KMS-11 (cell line): ENCODE measurements at regions not wholly inside any gene's neighbourhood (a gene's known extent, or its start where the extent isn't known, plus 50 kb on each side); places are given as distances from the start of the nearest gene placed in this dataset.

Source experiments
- H2AFZ ChIP-seq: fragments of 200-600 bp; sonication (generic); 2 replicates; pipeline ENCODE4 v1.6.1; 2016; ENCODE audit warnings: antibody characterized with exemption, mixed run types, low read depth
- H3K27ac ChIP-seq: fragments of 200-600 bp; sonication (generic); 2 replicates; pipeline ENCODE4 v1.6.1; 2016; ENCODE audit warnings: mild to moderate bottlenecking, mixed run types
- H3K27me3 ChIP-seq: fragments of 200-600 bp; sonication (generic); 2 replicates; pipeline ENCODE4 v1.6.1; 2017; ENCODE audit warnings: mild to moderate bottlenecking, low read depth, mixed run types, moderate library complexity; ENCODE audit not compliant: insufficient read depth
- H3K36me3 ChIP-seq: fragments of 200-600 bp; sonication (generic); 2 replicates; pipeline ENCODE4 v1.6.1; 2017; ENCODE audit warnings: mild to moderate bottlenecking, mixed run types; ENCODE audit not compliant: insufficient read depth
- H3K4me1 ChIP-seq: fragments of 200-600 bp; sonication (generic); 2 replicates; pipeline ENCODE4 v1.6.1; 2016; ENCODE audit warnings: mild to moderate bottlenecking, low read depth, mixed run types; ENCODE audit not compliant: poor library complexity, severe bottlenecking
- H3K4me2 ChIP-seq: fragments of 200-600 bp; sonication (generic); 2 replicates; pipeline ENCODE4 v1.7.0; 2016; ENCODE audit warnings: mild to moderate bottlenecking, mixed run types
- H3K4me3 ChIP-seq: fragments of 200-600 bp; sonication (generic); IDR thresholded peaks from 2 replicates; pipeline ENCODE4 v1.6.1; 2017; ENCODE audit warnings: low read depth, low read length, mixed read lengths; ENCODE audit not compliant: insufficient read depth
- H3K79me2 ChIP-seq: fragments of 200-600 bp; sonication (generic); 2 replicates; pipeline ENCODE4 v1.6.1; 2016; ENCODE audit warnings: low read depth, mixed run types; ENCODE audit not compliant: insufficient read depth
- H3K9ac ChIP-seq: fragments of 200-600 bp; sonication (generic); 2 replicates; pipeline ENCODE4 v1.6.1; 2016; ENCODE audit warnings: mild to moderate bottlenecking, mixed run types
- H4K20me1 ChIP-seq: fragments of 200-600 bp; sonication (generic); 2 replicates; pipeline ENCODE4 v1.6.1; 2016; ENCODE audit warnings: mild to moderate bottlenecking, mixed run types; ENCODE audit not compliant: insufficient read depth
- TF ChIP-seq, protein P1 (sequence below): fragments of 200-600 bp; sonication (generic); conservative IDR thresholded peaks from 2 replicates; pipeline ENCODE4 v1.6.1; 2017; ENCODE audit warnings: low read depth, mild to moderate bottlenecking, antibody characterized with exemption, low read length, moderate library complexity, mixed read lengths

DNA sequence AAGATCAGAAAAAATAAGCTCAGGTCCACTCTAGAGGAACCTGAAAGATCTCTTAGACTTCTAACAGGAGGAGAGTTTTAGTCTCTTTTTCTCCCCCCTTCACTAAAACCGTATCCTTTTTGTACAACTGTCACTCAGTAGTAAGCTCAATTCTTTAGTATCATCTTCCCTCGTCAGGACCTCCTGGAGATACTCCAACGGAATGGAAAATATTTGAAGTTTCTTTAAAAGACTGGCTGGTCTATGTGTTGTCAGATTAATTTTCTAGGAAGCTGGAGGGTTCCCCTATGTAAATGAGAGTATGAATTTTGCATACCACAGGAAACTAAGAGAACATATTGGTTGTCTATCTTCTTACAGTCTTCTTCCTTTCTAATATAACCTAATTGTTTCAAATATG is 747.7 kb upstream of the CBLB start:
- H3K27ac ChIP-seq = no peak overlapping the region
- TF ChIP-seq, protein P1, sequence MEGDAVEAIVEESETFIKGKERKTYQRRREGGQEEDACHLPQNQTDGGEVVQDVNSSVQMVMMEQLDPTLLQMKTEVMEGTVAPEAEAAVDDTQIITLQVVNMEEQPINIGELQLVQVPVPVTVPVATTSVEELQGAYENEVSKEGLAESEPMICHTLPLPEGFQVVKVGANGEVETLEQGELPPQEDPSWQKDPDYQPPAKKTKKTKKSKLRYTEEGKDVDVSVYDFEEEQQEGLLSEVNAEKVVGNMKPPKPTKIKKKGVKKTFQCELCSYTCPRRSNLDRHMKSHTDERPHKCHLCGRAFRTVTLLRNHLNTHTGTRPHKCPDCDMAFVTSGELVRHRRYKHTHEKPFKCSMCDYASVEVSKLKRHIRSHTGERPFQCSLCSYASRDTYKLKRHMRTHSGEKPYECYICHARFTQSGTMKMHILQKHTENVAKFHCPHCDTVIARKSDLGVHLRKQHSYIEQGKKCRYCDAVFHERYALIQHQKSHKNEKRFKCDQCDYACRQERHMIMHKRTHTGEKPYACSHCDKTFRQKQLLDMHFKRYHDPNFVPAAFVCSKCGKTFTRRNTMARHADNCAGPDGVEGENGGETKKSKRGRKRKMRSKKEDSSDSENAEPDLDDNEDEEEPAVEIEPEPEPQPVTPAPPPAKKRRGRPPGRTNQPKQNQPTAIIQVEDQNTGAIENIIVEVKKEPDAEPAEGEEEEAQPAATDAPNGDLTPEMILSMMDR = no peak
- H3K27me3 ChIP-seq = no peaks in the 10 kb centered on the region
- H3K4me2 ChIP-seq = no peak overlapping the region
- H3K9ac ChIP-seq = no peak overlapping the region
- H3K4me1 ChIP-seq = no peaks in the 10 kb centered on the region
- no peak overlapping the region for H2AFZ ChIP-seq
- no peaks in the 10 kb centered on the region for H3K36me3 ChIP-seq
- H4K20me1 ChIP-seq = no peaks in the 10 kb centered on the region
- no peaks in the 10 kb centered on the region for H3K79me2 ChIP-seq
- H3K4me3 ChIP-seq = no peak overlapping the region

DNA sequence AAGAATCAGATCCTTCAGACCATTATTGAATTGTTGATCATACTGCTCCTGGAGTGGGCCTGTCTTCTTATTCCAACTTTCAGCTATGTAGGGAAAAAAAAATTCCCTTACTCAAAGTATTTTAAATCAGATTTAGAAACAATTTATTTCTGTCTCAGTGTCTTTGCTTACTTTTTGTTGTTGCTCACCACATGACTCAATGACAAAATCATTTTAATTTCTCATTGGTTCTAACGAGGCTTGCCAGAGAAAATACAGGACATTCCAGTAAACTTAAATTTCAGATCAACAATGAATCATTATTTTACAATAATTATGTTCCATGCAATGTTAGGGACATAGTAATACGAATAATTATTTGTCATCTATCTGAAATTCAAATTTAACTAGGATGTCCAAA is 748.5 kb upstream of the CBLB start:
- H3K4me3 ChIP-seq = no peak overlapping the region
- H3K36me3 ChIP-seq = no peaks in the 10 kb centered on the region
- H3K4me2 ChIP-seq = no peak overlapping the region
- no peaks in the 10 kb centered on the region for H3K4me1 ChIP-seq
- H2AFZ ChIP-seq = no peak overlapping the region
- no peaks in the 10 kb centered on the region for H3K79me2 ChIP-seq
- TF ChIP-seq, protein P1 = no peak
- no peaks in the 10 kb centered on the region for H4K20me1 ChIP-seq
- no peak overlapping the region for H3K9ac ChIP-seq
- no peak overlapping the region for H3K27ac ChIP-seq
- no peaks in the 10 kb centered on the region for H3K27me3 ChIP-seq

DNA sequence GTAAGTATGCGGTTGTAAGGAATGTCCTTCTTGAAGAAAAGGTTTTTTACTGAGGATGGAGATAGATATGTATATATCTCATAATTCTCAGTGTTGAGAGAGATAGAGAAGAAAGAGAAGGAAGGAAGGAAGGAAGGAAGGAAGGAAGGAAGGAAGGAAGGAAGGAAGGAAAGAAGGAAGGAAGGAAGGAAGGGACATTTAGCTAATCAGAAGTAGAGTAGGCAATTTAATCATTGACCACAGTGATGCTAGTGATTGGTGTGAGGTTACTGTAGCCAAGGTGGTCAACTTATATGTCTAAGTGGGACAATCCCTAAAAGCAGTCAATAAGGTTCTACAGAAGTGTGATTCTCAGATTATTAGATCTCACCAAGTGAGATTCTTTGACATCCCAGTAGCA is 751.8 kb upstream of the CBLB start:
- Histone ChIP-seq H3K36me3 (no peaks in the 10 kb centered on the region), H3K4me2 (no peak overlapping the region), H3K27ac (no peak overlapping the region), H3K4me3 (no peak overlapping the region), H3K4me1 (no peaks in the 10 kb centered on the region), H2AFZ (no peak overlapping the region), H4K20me1 (no peaks in the 10 kb centered on the region), H3K9ac (no peak overlapping the region), H3K79me2 (no peaks in the 10 kb centered on the region), H3K27me3 (no peaks in the 10 kb centered on the region)
- TF ChIP-seq, protein P1 = no peak

DNA sequence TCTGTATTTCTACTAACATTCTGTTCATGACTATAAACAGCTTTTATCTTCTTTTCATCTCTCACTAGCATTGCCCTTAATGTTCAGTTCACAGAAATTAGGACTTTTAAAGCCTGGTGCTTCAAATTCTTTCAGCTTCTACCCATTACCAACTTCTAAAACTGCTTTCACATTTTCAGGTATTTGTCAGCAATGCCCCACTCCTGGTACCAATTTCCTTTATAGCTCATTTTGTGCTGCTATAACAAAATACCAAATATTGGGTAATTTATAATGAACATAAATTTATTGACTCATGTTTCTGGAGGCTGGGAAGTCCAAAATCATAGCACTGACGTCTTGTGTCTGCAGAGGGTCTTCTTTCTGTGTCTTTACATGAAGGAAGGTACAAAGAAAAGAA is 753.1 kb upstream of the CCDC54 start:
- no peaks in the 10 kb centered on the region for H4K20me1 ChIP-seq
- no peak overlapping the region for H3K9ac ChIP-seq
- H2AFZ ChIP-seq = no peak overlapping the region
- no peaks in the 10 kb centered on the region for H3K27me3 ChIP-seq
- no peak overlapping the region for H3K27ac ChIP-seq
- no peak overlapping the region for H3K4me3 ChIP-seq
- TF ChIP-seq, protein P1 = no peak
- H3K36me3 ChIP-seq = no peaks in the 10 kb centered on the region
- H3K4me2 ChIP-seq = no peak overlapping the region
- H3K4me1 ChIP-seq = no peaks in the 10 kb centered on the region
- no peaks in the 10 kb centered on the region for H3K79me2 ChIP-seq

DNA sequence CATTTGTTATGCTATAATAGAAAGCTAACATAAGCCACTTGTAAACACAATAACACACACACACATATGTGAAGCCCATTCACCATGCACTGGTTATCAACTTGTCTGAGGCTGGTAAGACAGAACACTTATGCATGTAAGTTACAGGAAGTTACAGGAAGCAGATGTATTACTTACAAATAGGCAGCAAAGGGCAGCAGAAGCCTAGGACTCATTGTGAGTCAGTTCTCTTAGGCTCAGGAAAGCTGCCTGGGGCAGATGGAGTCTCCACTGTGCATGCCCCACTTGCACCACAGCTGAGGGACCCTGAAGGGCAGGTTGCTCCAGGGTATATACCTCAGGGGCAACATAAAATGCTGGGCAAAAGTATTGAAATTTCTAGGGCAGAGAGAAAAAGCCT is 748.8 kb upstream of the CCDC54 start:
- no peaks in the 10 kb centered on the region for H3K4me1 ChIP-seq
- H2AFZ ChIP-seq = no peak overlapping the region
- no peaks in the 10 kb centered on the region for H4K20me1 ChIP-seq
- H3K36me3 ChIP-seq = no peaks in the 10 kb centered on the region
- no peak overlapping the region for H3K4me3 ChIP-seq
- TF ChIP-seq, protein P1 = no peak
- H3K79me2 ChIP-seq = no peaks in the 10 kb centered on the region
- H3K27me3 ChIP-seq = no peaks in the 10 kb centered on the region
- no peak overlapping the region for H3K27ac ChIP-seq
- H3K9ac ChIP-seq = no peak overlapping the region
- no peak overlapping the region for H3K4me2 ChIP-seq
